ENCODE measurements at regions not wholly inside any gene's neighbourhood (a gene's known extent, or its start where the extent isn't known, plus 50 kb on each side); places are given as distances from the start of the nearest gene placed in this dataset.

- Histone ChIP-seq H3K36me3 (replicated peaks; ENCODE audit: insufficient read depth, low read length) (no peaks in the 10 kb centered on the region), H3K4me3 (ENCODE audit: low read length) (no peak overlapping the region), H3K9me2 (replicated peaks; ENCODE audit: insufficient read depth, low read length) (no peaks in the 10 kb centered on the region), H3K4me2 (ENCODE audit: low read depth, low read length) (no peak overlapping the region), H3K9me3 (replicated peaks; ENCODE audit: insufficient read depth, low read length) (no peaks in the 10 kb centered on the region), H3K27ac (ENCODE audit: low read length) (no peak overlapping the region), H3K79me2 (ENCODE audit: low read length) (no peaks in the 10 kb centered on the region), H3K4me1 (ENCODE audit: low read length) (no peaks in the 10 kb centered on the region), H2AFZ (ENCODE audit: low read length) (no peak overlapping the region), H3F3A (ENCODE audit: insufficient read depth, low read length) (no peaks in the 10 kb centered on the region), H3K27me3 (replicated peaks; ENCODE audit: insufficient read depth, low read length) (no peaks in the 10 kb centered on the region), H3K9ac (ENCODE audit: low read length) (no peak overlapping the region), H4K20me1 (ENCODE audit: insufficient read depth, low read length) (no peaks in the 10 kb centered on the region)
- TF ChIP-seq EZH2 (optimal IDR thresholded peaks at IDR 0.05; ENCODE audit: low read depth, low read length) (no peak), CTCF (IDR thresholded peaks at IDR 0.05; ENCODE audit: low read length) (no peak), EZH2phosphoT487 (IDR thresholded peaks at IDR 0.05; ENCODE audit: low read length) (no peak)
- DNase-seq: no peak
These were observed 154.3 kb upstream of the ID4 start for GRCh38 chr6:19682859-19683258.

- Histone ChIP-seq H3K27ac (ENCODE audit: low read length) (no peak overlapping the region), H3K4me1 (ENCODE audit: low read length) (no peaks in the 10 kb centered on the region), H3K4me3 (ENCODE audit: low read length) (no peak overlapping the region)
These were observed 146.7 kb upstream of the ID4 start for GRCh38 chr6:19690325-19691075.

GRCh38 chr6:19691465-19692167, 145.6 kb upstream of the ID4 start:
- no peaks in the 10 kb centered on the region for H3K9me2 ChIP-seq (replicated peaks; ENCODE audit: insufficient read depth, low read length)
- no peaks in the 10 kb centered on the region for H3K9me3 ChIP-seq (replicated peaks; ENCODE audit: insufficient read depth, low read length)
- no peak for TF ChIP-seq EZH2 (optimal IDR thresholded peaks at IDR 0.05; ENCODE audit: low read depth, low read length)
- TF ChIP-seq EZH2phosphoT487 (IDR thresholded peaks at IDR 0.05; ENCODE audit: low read length): no peak
- TF ChIP-seq CTCF (IDR thresholded peaks at IDR 0.05; ENCODE audit: low read length): no peak
- no peaks in the 10 kb centered on the region for H3K4me1 ChIP-seq (ENCODE audit: low read length)
- no peak overlapping the region for H2AFZ ChIP-seq (ENCODE audit: low read length)
- no peak overlapping the region for H3K4me3 ChIP-seq (ENCODE audit: low read length)
- no peak overlapping the region for H3K4me2 ChIP-seq (ENCODE audit: low read depth, low read length)
- H3K79me2 ChIP-seq (ENCODE audit: low read length): no peaks in the 10 kb centered on the region
- H3K27me3 ChIP-seq (replicated peaks; ENCODE audit: insufficient read depth, low read length): no peaks in the 10 kb centered on the region
- DNase-seq: no peak
- H3F3A ChIP-seq (ENCODE audit: insufficient read depth, low read length): no peaks in the 10 kb centered on the region
- no peaks in the 10 kb centered on the region for H4K20me1 ChIP-seq (ENCODE audit: insufficient read depth, low read length)
- H3K27ac ChIP-seq (ENCODE audit: low read length): no peak overlapping the region
- no peaks in the 10 kb centered on the region for H3K36me3 ChIP-seq (replicated peaks; ENCODE audit: insufficient read depth, low read length)
- no peak overlapping the region for H3K9ac ChIP-seq (ENCODE audit: low read length)

More at GRCh38 chr6:19690325-19691075, 146.7 kb upstream of the ID4 start:
- Histone ChIP-seq H2AFZ (ENCODE audit: low read length) (no peak overlapping the region), H3K27me3 (replicated peaks; ENCODE audit: insufficient read depth, low read length) (no peaks in the 10 kb centered on the region), H3K9me3 (replicated peaks; ENCODE audit: insufficient read depth, low read length) (no peaks in the 10 kb centered on the region), H4K20me1 (ENCODE audit: insufficient read depth, low read length) (no peaks in the 10 kb centered on the region), H3K79me2 (ENCODE audit: low read length) (no peaks in the 10 kb centered on the region), H3F3A (ENCODE audit: insufficient read depth, low read length) (no peaks in the 10 kb centered on the region), H3K4me2 (ENCODE audit: low read depth, low read length) (no peak overlapping the region), H3K9ac (ENCODE audit: low read length) (no peak overlapping the region), H3K9me2 (replicated peaks; ENCODE audit: insufficient read depth, low read length) (no peaks in the 10 kb centered on the region), H3K36me3 (replicated peaks; ENCODE audit: insufficient read depth, low read length) (no peaks in the 10 kb centered on the region)
- no peak for TF ChIP-seq CTCF (IDR thresholded peaks at IDR 0.05; ENCODE audit: low read length)
- TF ChIP-seq EZH2phosphoT487 (IDR thresholded peaks at IDR 0.05; ENCODE audit: low read length): no peak
- TF ChIP-seq EZH2 (optimal IDR thresholded peaks at IDR 0.05; ENCODE audit: low read depth, low read length): no peak
- no peak for DNase-seq

Data from MM.1S (cell line).